GM10248 (cell line): ENCODE measurements at regions not wholly inside any gene's neighbourhood (a gene's known extent, or its start where the extent isn't known, plus 50 kb on each side); places are given as distances from the start of the nearest gene placed in this dataset.

Source experiments
- CTCF ChIA-PET: fragments of 300-600 bp; sonication (Branson Sonifier 250); formaldehyde crosslinking; extraction: SDS; loops from one replicate; lab custom pipeline; 2021; ENCODE audit warnings: antibody characterized with exemption; lab: Yijun Ruan, JAX
- POLR2A ChIA-PET: fragments of 350-650 bp; sonication (Branson Sonifier 250); formaldehyde crosslinking; extraction: SDS; loops from one replicate; lab custom pipeline; 2020; ENCODE audit warnings: antibody characterized with exemption; lab: Yijun Ruan, JAX
- DNase-seq: peaks from one replicate; pipeline ENCODE4 v3.0.0; 2012; ENCODE audit errors: extremely low spot score
- CTCF ChIP-seq: IDR thresholded peaks from 2 replicates; pipeline ENCODE4 v1.5.1; 2012; ENCODE audit warnings: mild to moderate bottlenecking, low read depth; ENCODE audit errors: extremely low read depth, missing control alignments, control extremely low read depth

- no peak for DNase-seq
- TF ChIP-seq CTCF = no peak
- ChIA-PET POLR2A (no interaction called here), CTCF (no interaction called here)
Observed at GRCh38 chr6:153183925-153184324, 52.8 kb upstream of the RGS17 start.
